Upper lobe of left lung (tissue), 4 donors: ENCODE measurements at regions not wholly inside any gene's neighbourhood (a gene's known extent, or its start where the extent isn't known, plus 50 kb on each side); places are given as distances from the start of the nearest gene placed in this dataset.

ENCODE experiments used
- EP300 ChIP-seq, 4 donors: sonication (generic); formaldehyde crosslinking; IDR thresholded peaks; one replicate each; pipeline ENCODE4 v1.5.1; 2017; ENCODE audit warnings: antibody characterized with exemption in 4 of 4, control low read depth in 2 of 4
- POLR2A ChIP-seq, 4 donors: fragments of 450-650 bp; IDR thresholded peaks; one replicate each; pipeline ENCODE4 v1.5.1; 2016 to 2017; ENCODE audit warnings: antibody characterized with exemption in 4 of 4, mild to moderate bottlenecking in 2 of 4
- POLR2AphosphoS5 ChIP-seq, 2 donors: sonication (generic); formaldehyde crosslinking; IDR thresholded peaks; one replicate each; pipeline ENCODE4 v1.5.1; 2017; ENCODE audit warnings: antibody characterized with exemption in 2 of 2
- TF ChIP-seq, protein P1 (sequence below), 6 experiments: fragments of 450-650 bp in 4 of 6; fragments of 200-600 bp in 2 of 6; sonication (generic) in 2 of 6; IDR thresholded peaks; one replicate each; pipeline ENCODE4 v1.5.1; 2016 to 2019; ENCODE audit warnings: antibody characterized with exemption in 6 of 6

GRCh38 chr4:171221181-171221580, 592.0 kb upstream of the GALNTL6 start:
- TF ChIP-seq POLR2A (IDR thresholded peaks at IDR 0.05) (no peak), EP300 (IDR thresholded peaks at IDR 0.05) (no peak), POLR2AphosphoS5 (IDR thresholded peaks at IDR 0.05) (no peak)
- TF ChIP-seq, protein P1, sequence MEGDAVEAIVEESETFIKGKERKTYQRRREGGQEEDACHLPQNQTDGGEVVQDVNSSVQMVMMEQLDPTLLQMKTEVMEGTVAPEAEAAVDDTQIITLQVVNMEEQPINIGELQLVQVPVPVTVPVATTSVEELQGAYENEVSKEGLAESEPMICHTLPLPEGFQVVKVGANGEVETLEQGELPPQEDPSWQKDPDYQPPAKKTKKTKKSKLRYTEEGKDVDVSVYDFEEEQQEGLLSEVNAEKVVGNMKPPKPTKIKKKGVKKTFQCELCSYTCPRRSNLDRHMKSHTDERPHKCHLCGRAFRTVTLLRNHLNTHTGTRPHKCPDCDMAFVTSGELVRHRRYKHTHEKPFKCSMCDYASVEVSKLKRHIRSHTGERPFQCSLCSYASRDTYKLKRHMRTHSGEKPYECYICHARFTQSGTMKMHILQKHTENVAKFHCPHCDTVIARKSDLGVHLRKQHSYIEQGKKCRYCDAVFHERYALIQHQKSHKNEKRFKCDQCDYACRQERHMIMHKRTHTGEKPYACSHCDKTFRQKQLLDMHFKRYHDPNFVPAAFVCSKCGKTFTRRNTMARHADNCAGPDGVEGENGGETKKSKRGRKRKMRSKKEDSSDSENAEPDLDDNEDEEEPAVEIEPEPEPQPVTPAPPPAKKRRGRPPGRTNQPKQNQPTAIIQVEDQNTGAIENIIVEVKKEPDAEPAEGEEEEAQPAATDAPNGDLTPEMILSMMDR (IDR thresholded peaks at IDR 0.05): no peak
